ENCODE measurements at regions not wholly inside any gene's neighbourhood (a gene's known extent, or its start where the extent isn't known, plus 50 kb on each side); places are given as distances from the start of the nearest gene placed in this dataset.

DNA sequence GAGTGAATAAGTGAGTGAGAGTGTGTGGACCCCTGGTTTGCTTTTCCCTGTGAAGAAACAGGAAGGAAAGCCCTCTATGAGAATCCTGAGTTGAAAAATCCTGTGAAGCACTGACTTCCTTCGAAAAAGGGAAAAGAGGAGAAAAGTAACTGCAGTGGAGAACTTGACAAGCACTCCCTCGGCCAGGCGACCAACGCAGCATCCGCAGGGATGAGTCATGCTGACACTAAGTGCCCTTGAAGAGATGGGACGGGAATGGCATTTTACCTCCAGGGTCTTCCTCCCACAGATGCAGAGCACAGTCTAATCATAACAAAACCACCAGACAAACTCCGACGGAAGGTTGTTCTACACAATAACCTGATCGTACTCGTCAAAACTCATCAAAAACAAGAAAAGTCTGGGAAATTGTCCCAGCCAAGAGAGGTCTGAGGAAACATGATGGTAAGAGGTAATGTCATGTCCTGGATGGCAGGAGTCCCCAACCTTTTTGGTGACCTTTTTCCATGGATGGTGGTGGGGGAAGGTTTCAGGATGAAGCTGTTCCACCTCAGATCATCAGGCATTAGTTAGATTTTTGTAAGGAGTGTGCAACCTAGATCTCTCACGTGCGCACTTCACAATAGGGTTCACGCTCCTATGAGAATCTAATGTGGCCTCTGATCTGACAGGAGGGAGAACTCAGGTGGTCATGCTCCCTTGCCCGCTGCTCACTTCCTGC lies 132.2 kb upstream of the B3GAT1 start:
- TF ChIP-seq, protein P1, sequence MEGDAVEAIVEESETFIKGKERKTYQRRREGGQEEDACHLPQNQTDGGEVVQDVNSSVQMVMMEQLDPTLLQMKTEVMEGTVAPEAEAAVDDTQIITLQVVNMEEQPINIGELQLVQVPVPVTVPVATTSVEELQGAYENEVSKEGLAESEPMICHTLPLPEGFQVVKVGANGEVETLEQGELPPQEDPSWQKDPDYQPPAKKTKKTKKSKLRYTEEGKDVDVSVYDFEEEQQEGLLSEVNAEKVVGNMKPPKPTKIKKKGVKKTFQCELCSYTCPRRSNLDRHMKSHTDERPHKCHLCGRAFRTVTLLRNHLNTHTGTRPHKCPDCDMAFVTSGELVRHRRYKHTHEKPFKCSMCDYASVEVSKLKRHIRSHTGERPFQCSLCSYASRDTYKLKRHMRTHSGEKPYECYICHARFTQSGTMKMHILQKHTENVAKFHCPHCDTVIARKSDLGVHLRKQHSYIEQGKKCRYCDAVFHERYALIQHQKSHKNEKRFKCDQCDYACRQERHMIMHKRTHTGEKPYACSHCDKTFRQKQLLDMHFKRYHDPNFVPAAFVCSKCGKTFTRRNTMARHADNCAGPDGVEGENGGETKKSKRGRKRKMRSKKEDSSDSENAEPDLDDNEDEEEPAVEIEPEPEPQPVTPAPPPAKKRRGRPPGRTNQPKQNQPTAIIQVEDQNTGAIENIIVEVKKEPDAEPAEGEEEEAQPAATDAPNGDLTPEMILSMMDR (IDR thresholded peaks at IDR 0.05) = no peak
- no peak for TF ChIP-seq POLR2A (IDR thresholded peaks at IDR 0.05)

Data from adrenal gland (tissue), 5 donors.